Stimulated activated CD8-positive, alpha-beta memory T cell treated with anti-CD3 and anti-CD28 coated beads, Interleukin-4, amount 100 ng/mL, for 48 hours (primary cell): ENCODE measurements at regions not wholly inside any gene's neighbourhood (a gene's known extent, or its start where the extent isn't known, plus 50 kb on each side); places are given as distances from the start of the nearest gene placed in this dataset.

Experiments used
- DNase-seq: peaks from one replicate; pipeline ENCODE4 v3.0.0-alpha.2; 2020

- DNase-seq: no peak
Measured at GRCh38 chr22:47298017-47298785, 535.8 kb downstream of the TBC1D22A start.

GRCh38 chr22:47297261-47298016, 535.0 kb downstream of the TBC1D22A start:
- DNase-seq: no peak

- no peak for DNase-seq
Measured at GRCh38 chr22:47296405-47297260, 534.2 kb downstream of the TBC1D22A start.

GRCh38 chr22:47295982-47296381, 533.5 kb downstream of the TBC1D22A start:
- DNase-seq: no peak

- no peak for DNase-seq
Measured at GRCh38 chr22:47295226-47295901, 532.9 kb downstream of the TBC1D22A start.

GRCh38 chr22:47294576-47294975, 532.1 kb downstream of the TBC1D22A start:
- DNase-seq: no peak

- DNase-seq: no peak
Measured at GRCh38 chr22:47294222-47294532, 531.7 kb downstream of the TBC1D22A start.

GRCh38 chr22:47293368-47294221, 531.1 kb downstream of the TBC1D22A start:
- no peak for DNase-seq

- no peak for DNase-seq
Measured at GRCh38 chr22:47292546-47293320, 530.3 kb downstream of the TBC1D22A start.

- no peak for DNase-seq
Measured at GRCh38 chr22:47291565-47292495, 529.4 kb downstream of the TBC1D22A start.

- no peak for DNase-seq
Measured at GRCh38 chr22:47290706-47291430, 528.4 kb downstream of the TBC1D22A start.

GRCh38 chr22:47289336-47289985, 527.0 kb downstream of the TBC1D22A start:
- no peak for DNase-seq

- DNase-seq: no peak
Measured at GRCh38 chr22:47288680-47289079, 526.2 kb downstream of the TBC1D22A start.

- no peak for DNase-seq
Measured at GRCh38 chr22:47287516-47287915, 525.1 kb downstream of the TBC1D22A start.

- no peak for DNase-seq
Measured at GRCh38 chr22:47286590-47286989, 524.1 kb downstream of the TBC1D22A start.

GRCh38 chr22:47285981-47286380, 523.5 kb downstream of the TBC1D22A start:
- DNase-seq: no peak

GRCh38 chr22:47284822-47285221, 522.4 kb downstream of the TBC1D22A start:
- DNase-seq: no peak

- no peak for DNase-seq
Measured at GRCh38 chr22:47284360-47284759, 521.9 kb downstream of the TBC1D22A start.
